Neural cell (in vitro differentiated cells): ENCODE measurements at regions not wholly inside any gene's neighbourhood (a gene's known extent, or its start where the extent isn't known, plus 50 kb on each side); places are given as distances from the start of the nearest gene placed in this dataset.

ENCODE experiments used
- EP300 ChIP-seq: fragments of 450-650 bp; conservative IDR thresholded peaks from 2 replicates; pipeline ENCODE4 v1.6.1; 2014; ENCODE audit warnings: antibody characterized with exemption, mild to moderate bottlenecking, moderate library complexity; ENCODE audit not compliant: poor library complexity, severe bottlenecking
- POLR2AphosphoS5 ChIP-seq: IDR thresholded peaks from 2 replicates; pipeline ENCODE4 v1.6.1; 2012
- SMC3 ChIP-seq: fragments of 450-650 bp; conservative IDR thresholded peaks from 2 replicates; pipeline ENCODE4 v1.6.1; 2014; ENCODE audit warnings: antibody characterized with exemption, mild to moderate bottlenecking, moderate library complexity; ENCODE audit not compliant: poor library complexity
- TF ChIP-seq, protein P1 (sequence below): fragments of 450-650 bp; IDR thresholded peaks from 2 replicates; pipeline ENCODE4 v1.5.1; 2014; ENCODE audit warnings: antibody characterized with exemption, mild to moderate bottlenecking, moderate library complexity; ENCODE audit not compliant: poor library complexity, severe bottlenecking

- TF ChIP-seq, protein P1, sequence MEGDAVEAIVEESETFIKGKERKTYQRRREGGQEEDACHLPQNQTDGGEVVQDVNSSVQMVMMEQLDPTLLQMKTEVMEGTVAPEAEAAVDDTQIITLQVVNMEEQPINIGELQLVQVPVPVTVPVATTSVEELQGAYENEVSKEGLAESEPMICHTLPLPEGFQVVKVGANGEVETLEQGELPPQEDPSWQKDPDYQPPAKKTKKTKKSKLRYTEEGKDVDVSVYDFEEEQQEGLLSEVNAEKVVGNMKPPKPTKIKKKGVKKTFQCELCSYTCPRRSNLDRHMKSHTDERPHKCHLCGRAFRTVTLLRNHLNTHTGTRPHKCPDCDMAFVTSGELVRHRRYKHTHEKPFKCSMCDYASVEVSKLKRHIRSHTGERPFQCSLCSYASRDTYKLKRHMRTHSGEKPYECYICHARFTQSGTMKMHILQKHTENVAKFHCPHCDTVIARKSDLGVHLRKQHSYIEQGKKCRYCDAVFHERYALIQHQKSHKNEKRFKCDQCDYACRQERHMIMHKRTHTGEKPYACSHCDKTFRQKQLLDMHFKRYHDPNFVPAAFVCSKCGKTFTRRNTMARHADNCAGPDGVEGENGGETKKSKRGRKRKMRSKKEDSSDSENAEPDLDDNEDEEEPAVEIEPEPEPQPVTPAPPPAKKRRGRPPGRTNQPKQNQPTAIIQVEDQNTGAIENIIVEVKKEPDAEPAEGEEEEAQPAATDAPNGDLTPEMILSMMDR: no peak
- no peak for TF ChIP-seq EP300
- no peak for TF ChIP-seq SMC3
- no peak for TF ChIP-seq POLR2AphosphoS5
Measured at GRCh38 chr16:8167436-8167835, 422.9 kb downstream of the TMEM114 start.
